Tibial nerve (tissue), 4 donors: ENCODE measurements at regions not wholly inside any gene's neighbourhood (a gene's known extent, or its start where the extent isn't known, plus 50 kb on each side); places are given as distances from the start of the nearest gene placed in this dataset.
"Not testable (repeated sequence)": the region's sequence is repeated elsewhere in the genome, so short reads cannot be mapped to it uniquely, and the experiment has no call there.

Experiments
- DNase-seq, 2 donors: peaks; one replicate each; pipeline ENCODE4 v3.0.0-alpha.2; 2019; ENCODE audit warnings: low spot score in 2 of 2
- H3K27ac ChIP-seq, 4 donors: fragments of 200-600 bp; sonication (generic) in 3 of 4; one replicate each; pipeline ENCODE4 v1.5.1; 2017 to 2019; ENCODE audit warnings: mild to moderate bottlenecking in 1 of 4
- H3K27me3 ChIP-seq, 2 donors: fragments of 200-600 bp; sonication (generic) in 1 of 2; one replicate each; pipeline versions ENCODE4 v1.5.1 to v1.6.0; 2017 to 2019
- H3K36me3 ChIP-seq, 3 donors: fragments of 200-600 bp; sonication (generic); one replicate each; pipeline ENCODE4 v1.5.1; 2018 to 2019
- H3K4me1 ChIP-seq, 4 donors: fragments of 200-600 bp; sonication (generic) in 3 of 4; one replicate each; pipeline ENCODE4 v1.5.1; 2017 to 2019
- H3K4me3 ChIP-seq, 4 donors: fragments of 200-600 bp; sonication (generic) in 3 of 4; one replicate each; pipeline ENCODE4 v1.5.1; 2017 to 2019; ENCODE audit warnings: mild to moderate bottlenecking in 1 of 4, moderate library complexity in 1 of 4
- H3K9me3 ChIP-seq, 4 donors: fragments of 200-600 bp; sonication (generic) in 3 of 4; one replicate each; pipeline ENCODE4 v1.5.1; 2017 to 2019
- EP300 ChIP-seq, 2 donors: sonication (generic); formaldehyde crosslinking; IDR thresholded peaks; one replicate each; pipeline ENCODE4 v1.6.1; 2017; ENCODE audit warnings: antibody characterized with exemption in 2 of 2, mild to moderate bottlenecking in 1 of 2
- POLR2A ChIP-seq, 2 donors: fragments of 450-650 bp; IDR thresholded peaks; one replicate each; pipeline ENCODE4 v1.6.1; 2017; ENCODE audit warnings: antibody characterized with exemption in 2 of 2, mild to moderate bottlenecking in 2 of 2, moderate library complexity in 2 of 2
- WGBS, 2 donors: methylation state at CpG; one replicate each; pipeline ENCODE4 v1.1.5; 2018; 5-methylcytosine and 5-hydroxymethylcytosine counted together
- TF ChIP-seq, protein P1 (sequence below), 5 experiments: fragments of 200-600 bp in 3 of 5; fragments of 450-650 bp in 2 of 5; sonication (generic) in 3 of 5; IDR thresholded peaks; one replicate each; pipeline ENCODE4 v1.5.1; 2016 to 2019; ENCODE audit warnings: antibody characterized with exemption in 5 of 5, mild to moderate bottlenecking in 3 of 5, moderate library complexity in 2 of 5

DNA sequence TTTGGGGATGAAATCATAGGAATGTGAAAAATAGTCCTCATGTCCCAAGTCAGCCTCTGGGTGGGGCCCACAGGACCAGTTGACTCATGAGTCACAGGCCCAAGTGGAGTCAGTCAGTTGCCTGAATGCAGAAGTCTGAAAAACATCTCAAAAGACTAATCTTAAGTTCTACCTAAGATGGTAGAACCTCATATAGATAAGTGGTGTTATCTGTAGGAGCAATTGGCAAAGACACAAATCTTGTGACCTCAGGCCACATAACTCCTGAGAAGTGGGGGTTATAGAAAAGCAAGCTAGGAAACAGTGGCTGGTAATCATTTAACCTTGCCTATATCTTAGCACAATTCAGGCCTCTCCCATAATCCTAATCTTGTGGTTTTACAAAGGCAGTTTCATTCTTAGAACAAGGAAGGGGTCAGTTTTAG lies 257.1 kb upstream of the SPOPL start:
- H3K4me1 ChIP-seq = peaks cover 0 to 18% (median 13%) of the 10 kb centered on the region in 4 donors
- no peaks in the 10 kb centered on the region for H3K27me3 ChIP-seq
- H3K4me3 ChIP-seq = no peak overlapping the region
- H3K36me3 ChIP-seq = no peaks in the 10 kb centered on the region
- DNase-seq = no peak
- no peaks in the 10 kb centered on the region for H3K9me3 ChIP-seq
- no peak overlapping the region for H3K27ac ChIP-seq
- no peak for TF ChIP-seq EP300 (IDR thresholded peaks at IDR 0.05)
- no peak for TF ChIP-seq POLR2A (IDR thresholded peaks at IDR 0.05)
- TF ChIP-seq, protein P1, sequence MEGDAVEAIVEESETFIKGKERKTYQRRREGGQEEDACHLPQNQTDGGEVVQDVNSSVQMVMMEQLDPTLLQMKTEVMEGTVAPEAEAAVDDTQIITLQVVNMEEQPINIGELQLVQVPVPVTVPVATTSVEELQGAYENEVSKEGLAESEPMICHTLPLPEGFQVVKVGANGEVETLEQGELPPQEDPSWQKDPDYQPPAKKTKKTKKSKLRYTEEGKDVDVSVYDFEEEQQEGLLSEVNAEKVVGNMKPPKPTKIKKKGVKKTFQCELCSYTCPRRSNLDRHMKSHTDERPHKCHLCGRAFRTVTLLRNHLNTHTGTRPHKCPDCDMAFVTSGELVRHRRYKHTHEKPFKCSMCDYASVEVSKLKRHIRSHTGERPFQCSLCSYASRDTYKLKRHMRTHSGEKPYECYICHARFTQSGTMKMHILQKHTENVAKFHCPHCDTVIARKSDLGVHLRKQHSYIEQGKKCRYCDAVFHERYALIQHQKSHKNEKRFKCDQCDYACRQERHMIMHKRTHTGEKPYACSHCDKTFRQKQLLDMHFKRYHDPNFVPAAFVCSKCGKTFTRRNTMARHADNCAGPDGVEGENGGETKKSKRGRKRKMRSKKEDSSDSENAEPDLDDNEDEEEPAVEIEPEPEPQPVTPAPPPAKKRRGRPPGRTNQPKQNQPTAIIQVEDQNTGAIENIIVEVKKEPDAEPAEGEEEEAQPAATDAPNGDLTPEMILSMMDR (IDR thresholded peaks at IDR 0.05) = no peak

DNA sequence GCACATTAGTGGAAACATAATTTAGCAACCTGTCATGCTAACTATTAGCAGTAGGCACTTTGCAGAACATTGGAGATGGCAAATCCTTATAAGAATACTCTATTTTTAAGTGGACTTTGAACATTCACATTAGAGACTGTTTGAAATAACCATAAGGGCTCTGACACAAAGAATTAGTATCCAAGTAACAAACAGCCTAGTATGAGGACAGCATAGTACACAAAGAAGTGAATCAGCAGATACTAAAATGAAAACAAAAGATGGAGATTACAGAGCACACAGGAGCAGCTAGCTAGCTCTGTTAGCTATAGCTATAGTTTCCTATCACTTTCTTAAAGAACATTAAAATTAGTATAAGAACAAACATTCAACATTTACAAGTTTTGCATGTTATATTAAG lies 256.3 kb upstream of the SPOPL start:
- Histone ChIP-seq H3K27ac (no peak overlapping the region), H3K27me3 (no peaks in the 10 kb centered on the region), H3K36me3 (no peaks in the 10 kb centered on the region), H3K9me3 (no peaks in the 10 kb centered on the region), H3K4me1 (peaks cover 0 to 10% (median 6%) of the 10 kb centered on the region in 4 donors), H3K4me3 (no peak overlapping the region)
- TF ChIP-seq, protein P1 (IDR thresholded peaks at IDR 0.05) = no peak
- TF ChIP-seq EP300 (IDR thresholded peaks at IDR 0.05) = no peak
- TF ChIP-seq POLR2A (IDR thresholded peaks at IDR 0.05) = no peak
- DNase-seq = no peak

DNA sequence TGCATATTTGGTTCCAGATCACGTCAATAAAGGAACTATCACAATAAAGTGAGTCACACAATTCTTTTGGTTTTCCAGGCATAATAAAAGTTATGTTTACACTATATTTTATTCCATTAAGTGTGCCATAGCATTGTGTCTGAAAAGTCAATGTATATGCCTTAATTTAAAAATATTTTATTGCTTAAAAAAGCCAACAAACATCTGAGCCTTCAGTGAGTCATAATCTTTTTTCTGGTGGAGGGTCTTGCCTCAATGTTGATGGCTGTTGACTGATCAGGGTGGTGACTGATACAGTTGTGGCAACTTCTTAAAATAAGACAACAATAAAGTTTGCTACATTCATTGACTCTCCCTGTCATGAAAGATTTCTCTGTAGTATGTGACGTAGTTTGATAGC lies 254.3 kb upstream of the SPOPL start:
- no peak for TF ChIP-seq EP300 (IDR thresholded peaks at IDR 0.05)
- TF ChIP-seq, protein P1 (IDR thresholded peaks at IDR 0.05) = no peak
- no peak for TF ChIP-seq POLR2A (IDR thresholded peaks at IDR 0.05)
- Histone ChIP-seq H3K4me1 (peaks cover 0 to 7% (median 3%) of the 10 kb centered on the region in 4 donors), H3K27ac (no peak overlapping the region), H3K9me3 (no peaks in the 10 kb centered on the region), H3K4me3 (no peak overlapping the region), H3K27me3 (no peaks in the 10 kb centered on the region), H3K36me3 (no peaks in the 10 kb centered on the region)
- DNase-seq = no peak
- WGBS, 2 donors = 50 to 77% methylated on average over 2 of the region's 2 CpGs

DNA sequence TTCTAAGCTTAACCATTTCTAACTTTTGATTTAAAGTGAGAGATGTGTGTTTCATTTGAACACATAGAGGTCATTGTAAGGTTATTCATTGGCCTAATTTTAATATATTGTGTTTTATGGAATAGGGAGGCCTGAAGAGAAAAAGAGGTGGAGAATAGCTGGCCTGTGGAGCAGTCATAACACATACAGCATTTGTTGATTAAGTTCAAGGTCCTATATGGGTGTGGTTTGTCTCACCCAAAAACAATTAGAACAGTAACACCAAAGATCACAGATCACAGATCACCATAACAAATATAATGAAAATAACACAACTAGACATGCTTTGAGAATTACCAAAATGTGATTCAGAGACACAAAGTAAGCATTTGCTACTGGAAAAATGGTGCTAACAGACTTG lies 252.4 kb upstream of the SPOPL start:
- no peak overlapping the region for H3K4me3 ChIP-seq
- H3K36me3 ChIP-seq = no peaks in the 10 kb centered on the region
- H3K27me3 ChIP-seq = no peaks in the 10 kb centered on the region
- TF ChIP-seq, protein P1 (IDR thresholded peaks at IDR 0.05) = no peak
- TF ChIP-seq EP300 (IDR thresholded peaks at IDR 0.05) (no peak), POLR2A (IDR thresholded peaks at IDR 0.05) (no peak)
- H3K4me1 ChIP-seq = peaks cover 0 to 7% (median 3%) of the 10 kb centered on the region in 4 donors
- no peak for DNase-seq
- H3K27ac ChIP-seq = no peak overlapping the region
- no peaks in the 10 kb centered on the region for H3K9me3 ChIP-seq

DNA sequence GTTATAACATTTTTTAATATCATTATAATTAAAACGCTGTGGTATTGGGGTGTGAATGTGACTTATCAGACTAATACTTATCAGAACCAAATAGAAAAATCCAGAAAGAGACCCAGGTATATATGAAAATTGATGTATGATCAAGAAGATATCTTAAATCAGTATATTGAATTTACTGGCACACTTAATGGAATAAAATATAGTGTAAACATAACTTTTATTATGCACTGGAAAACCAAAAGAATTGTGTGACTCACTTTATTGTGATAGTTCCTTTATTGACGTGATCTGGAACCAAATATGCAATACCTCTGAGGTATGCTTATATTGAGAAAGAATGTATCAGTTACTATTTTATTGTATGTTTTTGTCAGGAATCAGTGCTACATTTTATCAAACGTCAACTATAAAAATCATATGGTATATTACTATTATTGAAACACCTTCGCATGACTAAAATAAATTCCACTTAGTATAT lies 250.7 kb upstream of the SPOPL start:
- not testable (repeated sequence) for H3K27ac ChIP-seq, H3K4me1 ChIP-seq, DNase-seq, H3K4me3 ChIP-seq, H3K9me3 ChIP-seq, H3K36me3 ChIP-seq, H3K27me3 ChIP-seq
- 92 to 94% methylated on average over 2 of the region's 4 CpGs for WGBS, 2 donors

DNA sequence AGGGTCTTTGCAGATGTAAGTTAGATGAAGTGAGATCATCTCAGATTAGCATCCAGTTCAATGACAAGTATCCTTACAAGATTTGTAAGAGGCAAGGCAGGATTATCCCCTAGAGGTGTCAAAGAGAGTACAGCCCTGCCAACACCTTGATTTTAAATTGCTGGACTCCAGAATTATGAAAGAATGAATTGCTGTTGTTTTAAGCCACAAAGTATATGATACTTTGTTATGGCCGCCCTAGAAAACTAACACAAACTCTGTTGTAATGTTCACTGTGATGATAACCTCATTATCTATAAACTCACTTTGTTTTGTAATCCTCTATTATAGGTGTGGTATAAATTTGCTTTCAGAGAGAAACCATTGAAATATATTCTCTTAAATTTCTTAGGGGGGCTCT lies 249.0 kb upstream of the SPOPL start:
- no peak for DNase-seq
- 91 to 92% methylated on average over 1 of the region's 1 CpG for WGBS, 2 donors
- no peaks in the 10 kb centered on the region for H3K4me1 ChIP-seq
- H3K27ac ChIP-seq = no peak overlapping the region
- H3K9me3 ChIP-seq = no peaks in the 10 kb centered on the region
- H3K4me3 ChIP-seq = no peak overlapping the region
- no peaks in the 10 kb centered on the region for H3K36me3 ChIP-seq
- TF ChIP-seq POLR2A (IDR thresholded peaks at IDR 0.05) = no peak
- TF ChIP-seq EP300 (IDR thresholded peaks at IDR 0.05) = no peak
- TF ChIP-seq, protein P1 (IDR thresholded peaks at IDR 0.05) = no peak
- H3K27me3 ChIP-seq = no peaks in the 10 kb centered on the region
